H9 (cell line): ENCODE measurements at regions not wholly inside any gene's neighbourhood (a gene's known extent, or its start where the extent isn't known, plus 50 kb on each side); places are given as distances from the start of the nearest gene placed in this dataset.

Experiments
- DNase-seq: peaks from one replicate; pipeline ENCODE4 v3.0.0-alpha.2; 2017
- H2AFZ ChIP-seq: one replicate; pipeline ENCODE4 v1.6.1; 2013; ENCODE audit warnings: mild to moderate bottlenecking, low read length, control low read depth, moderate library complexity
- H2AK5ac ChIP-seq: 2 replicates; pipeline ENCODE4 v1.6.1; 2013; ENCODE audit warnings: low read length, control low read depth, mixed read lengths; ENCODE audit not compliant: insufficient read length
- H2BK120ac ChIP-seq: one replicate; pipeline ENCODE4 v1.6.1; 2013; ENCODE audit warnings: low read depth, mild to moderate bottlenecking, low read length, control low read depth, inconsistent platforms; ENCODE audit not compliant: poor library complexity, severe bottlenecking
- H2BK12ac ChIP-seq: 2 replicates; pipeline ENCODE4 v1.6.1; 2013; ENCODE audit warnings: low read length, control low read depth, mixed read lengths, low read depth; ENCODE audit not compliant: insufficient read length
- H2BK15ac ChIP-seq: 2 replicates; pipeline ENCODE4 v1.6.1; 2013; ENCODE audit warnings: low read depth, low read length, control low read depth
- H2BK20ac ChIP-seq: one replicate; pipeline ENCODE4 v1.6.1; 2013; ENCODE audit warnings: low read depth, mild to moderate bottlenecking, low read length, control low read depth, inconsistent platforms; ENCODE audit not compliant: poor library complexity, severe bottlenecking
- H2BK5ac ChIP-seq: 2 replicates; pipeline ENCODE4 v1.6.1; 2013; ENCODE audit warnings: low read length, control low read depth, mixed read lengths; ENCODE audit not compliant: insufficient read length
- H3K14ac ChIP-seq: 2 replicates; pipeline ENCODE4 v1.6.1; 2013; ENCODE audit warnings: low read length, control low read depth; ENCODE audit not compliant: insufficient read depth
- H3K18ac ChIP-seq: 2 replicates; pipeline ENCODE4 v1.6.1; 2013; ENCODE audit warnings: low read depth, mild to moderate bottlenecking, mixed read lengths, low read length, control low read depth; ENCODE audit not compliant: insufficient read length
- H3K23ac ChIP-seq: 2 replicates; pipeline ENCODE4 v1.6.1; 2013; ENCODE audit warnings: low read length, control low read depth, mixed read lengths, low read depth; ENCODE audit not compliant: insufficient read length
- H3K23me2 ChIP-seq: 2 replicates; pipeline ENCODE4 v1.6.1; 2013; ENCODE audit warnings: low read depth, mild to moderate bottlenecking, mixed read lengths, low read length, control low read depth; ENCODE audit not compliant: insufficient read length, poor library complexity, severe bottlenecking
- H3K27ac ChIP-seq: 2 replicates; pipeline ENCODE4 v1.5.1; 2013; ENCODE audit warnings: low read length, control low read depth, mixed read lengths, low read depth; ENCODE audit not compliant: insufficient read length
- H3K27me3 ChIP-seq: 2 replicates; pipeline ENCODE4 v1.6.1; 2013; ENCODE audit warnings: low read length, control low read depth, inconsistent platforms; ENCODE audit not compliant: insufficient read depth
- H3K4ac ChIP-seq: 2 replicates; pipeline ENCODE4 v1.6.1; 2013; ENCODE audit warnings: low read depth, mild to moderate bottlenecking, control low read depth, inconsistent platforms, low read length, moderate library complexity
- H3K4me1 ChIP-seq: 2 replicates; pipeline ENCODE4 v1.6.1; 2013; ENCODE audit warnings: low read length, control low read depth, inconsistent platforms; ENCODE audit not compliant: insufficient read depth
- H3K4me2 ChIP-seq: 2 replicates; pipeline ENCODE4 v1.6.1; 2013; ENCODE audit warnings: low read length, control low read depth, mixed read lengths; ENCODE audit not compliant: insufficient read length, insufficient read depth
- H3K56ac ChIP-seq: 2 replicates; pipeline ENCODE4 v1.6.1; 2013; ENCODE audit warnings: low read depth, mild to moderate bottlenecking, mixed read lengths, low read length, control low read depth; ENCODE audit not compliant: insufficient read length
- H3K79me1 ChIP-seq: 2 replicates; pipeline ENCODE4 v1.6.1; 2013; ENCODE audit warnings: low read depth, mild to moderate bottlenecking, moderate library complexity, low read length, control low read depth, inconsistent platforms; ENCODE audit not compliant: insufficient read depth, poor library complexity, severe bottlenecking
- H3K79me2 ChIP-seq: 2 replicates; pipeline ENCODE4 v1.6.1; 2013; ENCODE audit warnings: low read length, control low read depth, inconsistent platforms; ENCODE audit not compliant: insufficient read depth
- H3K9ac ChIP-seq: 2 replicates; pipeline ENCODE4 v1.6.1; 2013; ENCODE audit warnings: low read length, control low read depth, mixed read lengths; ENCODE audit not compliant: insufficient read length; ENCODE audit errors: extremely low read depth
- H3K9me3 ChIP-seq: one replicate; pipeline ENCODE4 v1.6.1; 2013; ENCODE audit warnings: low read depth, low read length, inconsistent platforms; ENCODE audit not compliant: control insufficient read depth
- H3T11ph ChIP-seq: one replicate; pipeline ENCODE4 v1.6.1; 2013; ENCODE audit warnings: mild to moderate bottlenecking, low read length, control low read depth, inconsistent platforms
- H4K20me1 ChIP-seq: one replicate; pipeline ENCODE4 v1.6.1; 2013; ENCODE audit not compliant: control insufficient read depth, insufficient read length, insufficient read depth
- H4K5ac ChIP-seq: 2 replicates; pipeline ENCODE4 v1.6.1; 2013; ENCODE audit warnings: low read depth, mild to moderate bottlenecking, mixed read lengths, low read length, control low read depth; ENCODE audit not compliant: insufficient read length
- H4K8ac ChIP-seq: replicated peaks from 2 replicates; pipeline ENCODE4 v1.6.1; 2013; ENCODE audit warnings: low read length, control low read depth, mixed read lengths, low read depth; ENCODE audit not compliant: insufficient read length
- H4K91ac ChIP-seq: 2 replicates; pipeline ENCODE4 v1.6.1; 2013; ENCODE audit warnings: low read depth, mild to moderate bottlenecking, moderate library complexity, mixed read lengths, low read length, control low read depth; ENCODE audit not compliant: insufficient read length
- H3K27ac Mint-ChIP-seq, 3 experiments: 2 replicates in 2 of 3; 3 replicates in 1 of 3; pipeline ENCODE4 v1.8.0; 2020 to 2021; ENCODE audit warnings: mixed read lengths in 3 of 3, mild to moderate bottlenecking in 1 of 3, moderate library complexity in 1 of 3
- H3K27me3 Mint-ChIP-seq: 2 replicates; pipeline ENCODE4 v1.8.0; 2021; ENCODE audit warnings: low read depth, mild to moderate bottlenecking, moderate library complexity, mixed read lengths
- H3K36me3 Mint-ChIP-seq, 3 experiments: 2 replicates in 2 of 3; 3 replicates in 1 of 3; pipeline ENCODE4 v1.8.0; 2020 to 2021; ENCODE audit warnings: low read depth in 3 of 3, mixed read lengths in 3 of 3; ENCODE audit not compliant: insufficient read depth in 1 of 3
- H3K4me1 Mint-ChIP-seq, 2 experiments: 2 replicates each; pipeline ENCODE4 v1.8.0; 2020; ENCODE audit warnings: mixed read lengths in 2 of 2
- H3K4me3 Mint-ChIP-seq, 2 experiments: 2 replicates in 1 of 2; 3 replicates in 1 of 2; pipeline ENCODE4 v1.8.0; 2020 to 2021; ENCODE audit warnings: mild to moderate bottlenecking in 2 of 2, mixed read lengths in 2 of 2, moderate library complexity in 1 of 2
- H3K9me3 Mint-ChIP-seq, 2 experiments: 2 replicates in 1 of 2; 3 replicates in 1 of 2; pipeline ENCODE4 v1.8.0; 2020; ENCODE audit warnings: mild to moderate bottlenecking in 2 of 2, mixed read lengths in 2 of 2, moderate library complexity in 1 of 2
- WGBS: extraction: QIAGEN DNeasy Blood & Tissue Kit; methylation state at CpG from one replicate; pipeline ENCODE4 v1.1.7; 2013; ENCODE audit warnings: missing lambda C conversion rate, low lambda C conversion rate, mixed read lengths; ENCODE audit not compliant: insufficient read length; ENCODE audit errors: extremely low coverage; 5-methylcytosine and 5-hydroxymethylcytosine counted together
- TF ChIP-seq, protein P1 (sequence below): fragments of 200-600 bp; sonication (generic); conservative IDR thresholded peaks from 3 replicates; pipeline ENCODE4 v1.8.0; 2021; ENCODE audit warnings: antibody characterized with exemption, mild to moderate bottlenecking

DNA sequence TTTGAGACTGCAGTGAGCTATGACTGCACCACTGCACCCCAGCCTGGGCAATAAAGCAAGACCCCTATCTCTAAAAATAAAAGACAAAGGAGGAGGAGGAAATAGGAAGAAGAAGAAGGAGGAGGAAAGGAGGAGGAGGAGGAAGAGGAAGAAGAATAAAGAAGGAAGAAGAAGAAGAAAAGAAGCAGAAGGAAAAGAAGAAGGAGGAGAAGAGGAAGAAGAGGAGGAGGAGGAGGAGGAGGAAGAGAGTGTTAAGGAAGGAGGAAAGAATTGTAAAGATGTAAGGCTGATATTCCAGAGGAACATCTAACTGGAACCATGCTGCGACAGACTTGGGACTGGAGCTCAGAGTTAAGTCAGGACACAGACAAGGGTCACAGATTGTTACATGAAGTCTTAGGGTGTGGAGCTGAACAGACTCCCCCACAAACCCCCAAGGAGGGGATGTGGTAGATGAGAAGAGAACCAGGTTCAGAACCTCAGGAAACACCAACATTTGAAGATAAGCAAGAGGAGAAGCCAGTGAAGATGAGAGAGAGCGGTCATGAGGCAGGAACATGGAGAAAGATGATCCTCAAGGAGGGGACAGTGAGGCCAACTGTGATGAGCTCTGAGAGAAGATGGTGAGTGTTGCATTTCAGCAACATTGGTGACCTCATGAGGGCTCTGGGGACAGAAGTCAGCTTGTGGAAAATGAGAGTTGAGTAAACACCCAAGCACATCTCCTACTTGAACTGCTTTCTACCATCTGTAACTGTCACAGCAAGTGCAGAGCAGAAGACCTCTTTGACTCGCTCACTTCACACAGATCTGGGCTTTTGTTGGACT is 118.2 kb downstream of the CD164 start:
- Histone ChIP-seq H3K56ac (no peak overlapping the region), H3K27ac (no peak overlapping the region), H3K14ac (no peak overlapping the region), H3K9me3 (no peaks in the 10 kb centered on the region), H3K27me3 (no peaks in the 10 kb centered on the region), H3K4ac (no peak overlapping the region), H4K8ac (no peak overlapping the region), H2AK5ac (no peak overlapping the region), H4K91ac (no peak overlapping the region), H3T11ph (no peak overlapping the region), H2BK120ac (no peak overlapping the region), H3K9ac (no peak overlapping the region), H3K4me2 (no peak overlapping the region), H4K20me1 (no peaks in the 10 kb centered on the region), H2BK20ac (no peak overlapping the region), H4K5ac (no peak overlapping the region), H3K79me2 (no peaks in the 10 kb centered on the region), H3K18ac (no peak overlapping the region), H2BK15ac (no peak overlapping the region), H3K23ac (no peak overlapping the region), H2BK12ac (no peak overlapping the region), H2BK5ac (no peak overlapping the region), H3K4me1 (no peaks in the 10 kb centered on the region), H2AFZ (no peak overlapping the region), H3K23me2 (no peaks in the 10 kb centered on the region), H3K79me1 (no peaks in the 10 kb centered on the region)
- Mint-ChIP-seq H3K27me3 (no peaks in the 10 kb centered on the region), H3K4me1 (peaks cover 6 to 8% of the 10 kb centered on the region in 2 experiments; a peak in 3 of 4 replicates), H3K4me3 (no peak overlapping the region), H3K27ac (no peak overlapping the region), H3K36me3 (peaks cover 7 to 18% (median 15%) of the 10 kb centered on the region in 3 experiments; a peak in 6 of 7 replicates), H3K9me3 (peaks cover 5 to 13% of the 10 kb centered on the region in 2 experiments)
- no CpG with 5 or more reads among the region's 3 CpGs for WGBS
- TF ChIP-seq, protein P1, sequence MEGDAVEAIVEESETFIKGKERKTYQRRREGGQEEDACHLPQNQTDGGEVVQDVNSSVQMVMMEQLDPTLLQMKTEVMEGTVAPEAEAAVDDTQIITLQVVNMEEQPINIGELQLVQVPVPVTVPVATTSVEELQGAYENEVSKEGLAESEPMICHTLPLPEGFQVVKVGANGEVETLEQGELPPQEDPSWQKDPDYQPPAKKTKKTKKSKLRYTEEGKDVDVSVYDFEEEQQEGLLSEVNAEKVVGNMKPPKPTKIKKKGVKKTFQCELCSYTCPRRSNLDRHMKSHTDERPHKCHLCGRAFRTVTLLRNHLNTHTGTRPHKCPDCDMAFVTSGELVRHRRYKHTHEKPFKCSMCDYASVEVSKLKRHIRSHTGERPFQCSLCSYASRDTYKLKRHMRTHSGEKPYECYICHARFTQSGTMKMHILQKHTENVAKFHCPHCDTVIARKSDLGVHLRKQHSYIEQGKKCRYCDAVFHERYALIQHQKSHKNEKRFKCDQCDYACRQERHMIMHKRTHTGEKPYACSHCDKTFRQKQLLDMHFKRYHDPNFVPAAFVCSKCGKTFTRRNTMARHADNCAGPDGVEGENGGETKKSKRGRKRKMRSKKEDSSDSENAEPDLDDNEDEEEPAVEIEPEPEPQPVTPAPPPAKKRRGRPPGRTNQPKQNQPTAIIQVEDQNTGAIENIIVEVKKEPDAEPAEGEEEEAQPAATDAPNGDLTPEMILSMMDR = no peak
- DNase-seq = no peak
